ENCODE measurements at regions not wholly inside any gene's neighbourhood (a gene's known extent, or its start where the extent isn't known, plus 50 kb on each side); places are given as distances from the start of the nearest gene placed in this dataset.

DNA sequence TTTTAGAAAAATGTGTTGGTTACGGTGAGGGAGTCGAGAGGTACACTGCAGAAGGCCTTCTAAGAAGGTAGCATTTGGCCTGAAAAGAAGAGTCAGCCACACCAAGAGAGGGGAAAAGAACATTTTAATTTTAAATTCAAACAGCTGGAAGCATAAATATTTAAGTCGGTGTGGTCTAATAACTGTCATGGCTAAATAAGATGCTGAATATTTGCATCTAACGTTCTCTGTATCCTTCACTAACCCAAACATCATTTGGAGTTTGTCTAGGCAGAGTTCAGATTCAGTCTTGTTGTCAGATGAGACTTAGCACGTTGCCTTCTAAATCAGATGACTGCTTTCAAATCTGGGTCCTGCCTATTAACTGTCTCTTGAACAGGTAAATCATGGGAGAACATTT, 583.3 kb downstream of the DIPK2A start:
- no peaks in the 10 kb centered on the region for H3K27me3 Mint-ChIP-seq (ENCODE audit: insufficient read depth, low read depth, poor library complexity)
- TF ChIP-seq, protein P1, sequence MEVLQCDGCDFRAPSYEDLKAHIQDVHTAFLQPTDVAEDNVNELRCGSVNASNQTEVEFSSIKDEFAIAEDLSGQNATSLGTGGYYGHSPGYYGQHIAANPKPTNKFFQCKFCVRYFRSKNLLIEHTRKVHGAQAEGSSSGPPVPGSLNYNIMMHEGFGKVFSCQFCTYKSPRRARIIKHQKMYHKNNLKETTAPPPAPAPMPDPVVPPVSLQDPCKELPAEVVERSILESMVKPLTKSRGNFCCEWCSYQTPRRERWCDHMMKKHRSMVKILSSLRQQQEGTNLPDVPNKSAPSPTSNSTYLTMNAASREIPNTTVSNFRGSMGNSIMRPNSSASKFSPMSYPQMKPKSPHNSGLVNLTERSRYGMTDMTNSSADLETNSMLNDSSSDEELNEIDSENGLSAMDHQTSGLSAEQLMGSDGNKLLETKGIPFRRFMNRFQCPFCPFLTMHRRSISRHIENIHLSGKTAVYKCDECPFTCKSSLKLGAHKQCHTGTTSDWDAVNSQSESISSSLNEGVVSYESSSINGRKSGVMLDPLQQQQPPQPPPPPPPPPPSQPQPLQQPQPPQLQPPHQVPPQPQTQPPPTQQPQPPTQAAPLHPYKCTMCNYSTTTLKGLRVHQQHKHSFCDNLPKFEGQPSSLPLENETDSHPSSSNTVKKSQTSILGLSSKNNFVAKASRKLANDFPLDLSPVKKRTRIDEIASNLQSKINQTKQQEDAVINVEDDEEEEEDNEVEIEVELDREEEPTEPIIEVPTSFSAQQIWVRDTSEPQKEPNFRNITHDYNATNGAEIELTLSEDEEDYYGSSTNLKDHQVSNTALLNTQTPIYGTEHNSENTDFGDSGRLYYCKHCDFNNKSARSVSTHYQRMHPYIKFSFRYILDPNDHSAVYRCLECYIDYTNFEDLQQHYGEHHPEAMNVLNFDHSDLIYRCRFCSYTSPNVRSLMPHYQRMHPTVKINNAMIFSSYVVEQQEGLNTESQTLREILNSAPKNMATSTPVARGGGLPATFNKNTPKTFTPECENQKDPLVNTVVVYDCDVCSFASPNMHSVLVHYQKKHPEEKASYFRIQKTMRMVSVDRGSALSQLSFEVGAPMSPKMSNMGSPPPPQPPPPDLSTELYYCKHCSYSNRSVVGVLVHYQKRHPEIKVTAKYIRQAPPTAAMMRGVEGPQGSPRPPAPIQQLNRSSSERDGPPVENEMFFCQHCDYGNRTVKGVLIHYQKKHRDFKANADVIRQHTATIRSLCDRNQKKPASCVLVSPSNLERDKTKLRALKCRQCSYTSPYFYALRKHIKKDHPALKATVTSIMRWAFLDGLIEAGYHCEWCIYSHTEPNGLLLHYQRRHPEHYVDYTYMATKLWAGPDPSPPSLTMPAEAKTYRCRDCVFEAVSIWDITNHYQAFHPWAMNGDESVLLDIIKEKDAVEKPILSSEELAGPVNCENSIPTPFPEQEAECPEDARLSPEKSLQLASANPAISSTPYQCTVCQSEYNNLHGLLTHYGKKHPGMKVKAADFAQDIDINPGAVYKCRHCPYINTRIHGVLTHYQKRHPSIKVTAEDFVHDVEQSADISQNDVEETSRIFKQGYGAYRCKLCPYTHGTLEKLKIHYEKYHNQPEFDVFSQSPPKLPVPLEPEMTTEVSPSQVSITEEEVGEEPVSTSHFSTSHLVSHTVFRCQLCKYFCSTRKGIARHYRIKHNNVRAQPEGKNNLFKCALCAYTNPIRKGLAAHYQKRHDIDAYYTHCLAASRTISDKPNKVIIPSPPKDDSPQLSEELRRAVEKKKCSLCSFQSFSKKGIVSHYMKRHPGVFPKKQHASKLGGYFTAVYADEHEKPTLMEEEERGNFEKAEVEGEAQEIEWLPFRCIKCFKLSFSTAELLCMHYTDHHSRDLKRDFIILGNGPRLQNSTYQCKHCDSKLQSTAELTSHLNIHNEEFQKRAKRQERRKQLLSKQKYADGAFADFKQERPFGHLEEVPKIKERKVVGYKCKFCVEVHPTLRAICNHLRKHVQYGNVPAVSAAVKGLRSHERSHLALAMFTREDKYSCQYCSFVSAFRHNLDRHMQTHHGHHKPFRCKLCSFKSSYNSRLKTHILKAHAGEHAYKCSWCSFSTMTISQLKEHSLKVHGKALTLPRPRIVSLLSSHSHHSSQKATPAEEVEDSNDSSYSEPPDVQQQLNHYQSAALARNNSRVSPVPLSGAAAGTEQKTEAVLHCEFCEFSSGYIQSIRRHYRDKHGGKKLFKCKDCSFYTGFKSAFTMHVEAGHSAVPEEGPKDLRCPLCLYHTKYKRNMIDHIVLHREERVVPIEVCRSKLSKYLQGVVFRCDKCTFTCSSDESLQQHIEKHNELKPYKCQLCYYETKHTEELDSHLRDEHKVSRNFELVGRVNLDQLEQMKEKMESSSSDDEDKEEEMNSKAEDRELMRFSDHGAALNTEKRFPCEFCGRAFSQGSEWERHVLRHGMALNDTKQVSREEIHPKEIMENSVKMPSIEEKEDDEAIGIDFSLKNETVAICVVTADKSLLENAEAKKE (CRISPR knock-in tag; IDR thresholded peaks at IDR 0.05) = no peak
- TF ChIP-seq EZH2phosphoT487 (IDR thresholded peaks at IDR 0.05; ENCODE audit: unreplicated experiment) (no peak), NANOG (IDR thresholded peaks at IDR 0.05; ENCODE audit: borderline replicate concordance) (no peak), ZNF331 (CRISPR knock-in tag; IDR thresholded peaks at IDR 0.05; ENCODE audit: low read depth) (no peak), POLR2AphosphoS5 (IDR thresholded peaks at IDR 0.05; ENCODE audit: low read depth) (no peak), STAT1 (IDR thresholded peaks at IDR 0.05; ENCODE audit: unreplicated experiment) (no peak)
- TF ChIP-seq, protein P2, sequence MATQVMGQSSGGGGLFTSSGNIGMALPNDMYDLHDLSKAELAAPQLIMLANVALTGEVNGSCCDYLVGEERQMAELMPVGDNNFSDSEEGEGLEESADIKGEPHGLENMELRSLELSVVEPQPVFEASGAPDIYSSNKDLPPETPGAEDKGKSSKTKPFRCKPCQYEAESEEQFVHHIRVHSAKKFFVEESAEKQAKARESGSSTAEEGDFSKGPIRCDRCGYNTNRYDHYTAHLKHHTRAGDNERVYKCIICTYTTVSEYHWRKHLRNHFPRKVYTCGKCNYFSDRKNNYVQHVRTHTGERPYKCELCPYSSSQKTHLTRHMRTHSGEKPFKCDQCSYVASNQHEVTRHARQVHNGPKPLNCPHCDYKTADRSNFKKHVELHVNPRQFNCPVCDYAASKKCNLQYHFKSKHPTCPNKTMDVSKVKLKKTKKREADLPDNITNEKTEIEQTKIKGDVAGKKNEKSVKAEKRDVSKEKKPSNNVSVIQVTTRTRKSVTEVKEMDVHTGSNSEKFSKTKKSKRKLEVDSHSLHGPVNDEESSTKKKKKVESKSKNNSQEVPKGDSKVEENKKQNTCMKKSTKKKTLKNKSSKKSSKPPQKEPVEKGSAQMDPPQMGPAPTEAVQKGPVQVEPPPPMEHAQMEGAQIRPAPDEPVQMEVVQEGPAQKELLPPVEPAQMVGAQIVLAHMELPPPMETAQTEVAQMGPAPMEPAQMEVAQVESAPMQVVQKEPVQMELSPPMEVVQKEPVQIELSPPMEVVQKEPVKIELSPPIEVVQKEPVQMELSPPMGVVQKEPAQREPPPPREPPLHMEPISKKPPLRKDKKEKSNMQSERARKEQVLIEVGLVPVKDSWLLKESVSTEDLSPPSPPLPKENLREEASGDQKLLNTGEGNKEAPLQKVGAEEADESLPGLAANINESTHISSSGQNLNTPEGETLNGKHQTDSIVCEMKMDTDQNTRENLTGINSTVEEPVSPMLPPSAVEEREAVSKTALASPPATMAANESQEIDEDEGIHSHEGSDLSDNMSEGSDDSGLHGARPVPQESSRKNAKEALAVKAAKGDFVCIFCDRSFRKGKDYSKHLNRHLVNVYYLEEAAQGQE (IDR thresholded peaks at IDR 0.05; ENCODE audit: unreplicated experiment) = no peak
- H3K36me3 Mint-ChIP-seq (ENCODE audit: low read depth) = no peaks in the 10 kb centered on the region
- H3K4me1 Mint-ChIP-seq = peaks cover 14% of the 10 kb centered on the region
- peaks cover 5% of the 10 kb centered on the region; the same call in 1 of the 2 replicates for H3K9me2 ChIP-seq (ENCODE audit: insufficient read depth)
- DNase-seq (ENCODE audit: low spot score) (no peak), ATAC-seq (no peak)
- H3K4me1 ChIP-seq (ENCODE audit: insufficient read depth) = peaks cover 14% of the 10 kb centered on the region
- no peaks in the 10 kb centered on the region for H3K36me3 ChIP-seq (ENCODE audit: insufficient read depth)
- H3F3A ChIP-seq (replicated peaks; ENCODE audit: low read depth) = no peaks in the 10 kb centered on the region
- no peak overlapping the region for H3K4me3 ChIP-seq
- H3K27ac Mint-ChIP-seq = no peak overlapping the region
- H3K27me3 ChIP-seq (ENCODE audit: insufficient read depth) = no peaks in the 10 kb centered on the region
- H3K79me2 ChIP-seq (replicated peaks; ENCODE audit: insufficient read depth) = no peaks in the 10 kb centered on the region
- H3K4me2 ChIP-seq = no peak overlapping the region
- no peaks in the 10 kb centered on the region for H3K9me3 Mint-ChIP-seq
- H3K27ac ChIP-seq (ENCODE audit: low read depth) = no peak overlapping the region
- no peaks in the 10 kb centered on the region for H4K20me1 ChIP-seq (replicated peaks; ENCODE audit: insufficient read depth)
- H3K4me3 Mint-ChIP-seq = no peak overlapping the region
- 0 out of 2 replicates have a peak overlapping the region, but pooled peaks have one; percentile 33 for H2AFZ ChIP-seq
